ENCODE measurements at regions not wholly inside any gene's neighbourhood (a gene's known extent, or its start where the extent isn't known, plus 50 kb on each side); places are given as distances from the start of the nearest gene placed in this dataset.

DNA sequence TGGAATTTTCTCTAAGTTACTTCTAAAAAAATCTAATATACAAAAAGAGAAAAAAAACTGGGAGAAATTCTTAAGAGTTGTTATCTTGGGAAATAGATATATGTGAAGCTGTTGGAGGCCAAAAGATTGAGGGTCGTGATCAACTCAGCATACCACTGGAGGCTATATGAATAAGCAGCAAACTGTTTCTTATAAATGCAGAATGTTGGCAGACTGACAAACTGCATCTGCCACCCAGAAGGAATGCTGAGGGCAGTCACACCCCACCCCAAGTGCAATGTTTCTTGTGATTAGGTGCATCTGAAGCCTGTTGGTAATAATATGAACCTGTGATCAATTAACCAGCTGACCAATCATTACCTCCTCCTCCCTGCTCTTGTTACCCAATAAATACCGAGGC lies 818.6 kb upstream of the MGAT4C start:
- TF ChIP-seq, protein P1, sequence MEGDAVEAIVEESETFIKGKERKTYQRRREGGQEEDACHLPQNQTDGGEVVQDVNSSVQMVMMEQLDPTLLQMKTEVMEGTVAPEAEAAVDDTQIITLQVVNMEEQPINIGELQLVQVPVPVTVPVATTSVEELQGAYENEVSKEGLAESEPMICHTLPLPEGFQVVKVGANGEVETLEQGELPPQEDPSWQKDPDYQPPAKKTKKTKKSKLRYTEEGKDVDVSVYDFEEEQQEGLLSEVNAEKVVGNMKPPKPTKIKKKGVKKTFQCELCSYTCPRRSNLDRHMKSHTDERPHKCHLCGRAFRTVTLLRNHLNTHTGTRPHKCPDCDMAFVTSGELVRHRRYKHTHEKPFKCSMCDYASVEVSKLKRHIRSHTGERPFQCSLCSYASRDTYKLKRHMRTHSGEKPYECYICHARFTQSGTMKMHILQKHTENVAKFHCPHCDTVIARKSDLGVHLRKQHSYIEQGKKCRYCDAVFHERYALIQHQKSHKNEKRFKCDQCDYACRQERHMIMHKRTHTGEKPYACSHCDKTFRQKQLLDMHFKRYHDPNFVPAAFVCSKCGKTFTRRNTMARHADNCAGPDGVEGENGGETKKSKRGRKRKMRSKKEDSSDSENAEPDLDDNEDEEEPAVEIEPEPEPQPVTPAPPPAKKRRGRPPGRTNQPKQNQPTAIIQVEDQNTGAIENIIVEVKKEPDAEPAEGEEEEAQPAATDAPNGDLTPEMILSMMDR (IDR thresholded peaks at IDR 0.05) = no peak
- Mint-ChIP-seq H3K4me1 (ENCODE audit: low read depth) (no peaks in the 10 kb centered on the region), H3K27me3 (ENCODE audit: low read depth) (no peaks in the 10 kb centered on the region), H3K36me3 (ENCODE audit: low read depth) (peaks cover 7% of the 10 kb centered on the region), H3K4me3 (ENCODE audit: unreplicated experiment) (no peak overlapping the region), H3K9me3 (ENCODE audit: low read depth) (peaks cover 17% of the 10 kb centered on the region), H3K27ac (ENCODE audit: unreplicated experiment) (no peak overlapping the region)
- no peak for DNase-seq (ENCODE audit: low spot score)

DNA sequence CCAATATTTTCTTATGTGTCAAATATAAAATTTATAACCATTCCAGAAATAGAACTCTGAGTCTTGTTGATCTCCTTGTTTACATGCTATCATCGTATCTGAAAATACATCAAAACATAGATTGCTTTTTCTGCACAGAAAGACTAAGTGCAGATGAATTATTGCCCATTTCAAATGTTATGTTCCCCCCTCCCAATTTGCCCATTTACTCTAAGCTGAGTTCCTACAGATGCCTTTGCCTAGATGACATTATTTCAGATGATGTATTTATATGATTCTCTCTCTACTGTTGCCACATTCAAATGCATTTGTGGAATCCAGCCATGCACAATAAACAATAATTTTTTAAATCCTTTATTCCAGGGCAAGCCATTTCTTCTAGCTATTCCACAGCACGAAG lies 810.1 kb upstream of the MGAT4C start:
- Mint-ChIP-seq H3K36me3 (ENCODE audit: low read depth) (peaks cover 3% of the 10 kb centered on the region), H3K9me3 (ENCODE audit: low read depth) (no peaks in the 10 kb centered on the region), H3K27ac (ENCODE audit: unreplicated experiment) (no peak overlapping the region), H3K27me3 (ENCODE audit: low read depth) (peaks cover 16% of the 10 kb centered on the region), H3K4me3 (ENCODE audit: unreplicated experiment) (no peak overlapping the region), H3K4me1 (ENCODE audit: low read depth) (no peaks in the 10 kb centered on the region)
- no peak for DNase-seq (ENCODE audit: low spot score)
- TF ChIP-seq, protein P1 (IDR thresholded peaks at IDR 0.05) = no peak

DNA sequence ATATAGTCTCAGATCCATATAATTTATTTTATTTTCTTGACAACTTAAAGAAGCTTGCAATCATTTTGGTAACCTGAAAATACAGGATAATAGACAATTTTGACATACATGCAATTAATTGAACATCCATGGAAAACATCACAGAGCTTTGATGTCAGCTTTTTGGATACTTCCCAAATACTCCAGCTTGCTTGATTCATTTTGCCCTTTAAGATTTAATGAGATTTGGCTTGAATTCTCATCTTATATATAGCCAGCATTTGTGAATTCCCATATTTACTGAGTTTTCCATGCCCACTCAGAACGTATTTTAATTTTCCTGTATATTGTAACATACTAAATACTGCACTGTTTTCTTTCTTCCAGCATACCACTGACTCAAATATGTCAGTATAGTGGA lies 803.0 kb upstream of the MGAT4C start:
- H3K4me1 Mint-ChIP-seq (ENCODE audit: low read depth) = no peaks in the 10 kb centered on the region
- TF ChIP-seq, protein P1 (IDR thresholded peaks at IDR 0.05) = no peak
- H3K4me3 Mint-ChIP-seq (ENCODE audit: unreplicated experiment) = no peak overlapping the region
- no peak for DNase-seq (ENCODE audit: low spot score)
- peaks cover 1% of the 10 kb centered on the region for H3K36me3 Mint-ChIP-seq (ENCODE audit: low read depth)
- H3K27me3 Mint-ChIP-seq (ENCODE audit: low read depth) = peaks cover 5% of the 10 kb centered on the region
- no peaks in the 10 kb centered on the region for H3K9me3 Mint-ChIP-seq (ENCODE audit: low read depth)
- no peak overlapping the region for H3K27ac Mint-ChIP-seq (ENCODE audit: unreplicated experiment)

DNA sequence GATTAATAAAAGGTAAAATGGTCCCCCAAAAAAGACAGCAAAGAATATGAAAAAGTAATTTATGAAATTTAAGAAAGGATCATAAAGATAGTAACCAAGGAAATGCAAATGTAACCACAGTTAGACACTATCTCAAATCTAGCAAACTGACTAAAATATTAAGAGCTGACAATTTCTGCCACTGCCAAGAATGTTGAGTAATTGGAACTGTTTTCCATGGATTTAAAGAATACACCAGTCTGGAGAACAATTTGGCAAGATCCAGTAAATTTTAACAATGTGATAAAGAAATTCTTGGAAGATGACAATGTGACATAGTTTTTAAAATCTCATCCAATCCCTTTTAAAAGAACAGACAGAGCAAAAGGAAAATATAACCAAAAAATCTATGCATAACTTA lies 798.0 kb upstream of the MGAT4C start:
- TF ChIP-seq, protein P1 (IDR thresholded peaks at IDR 0.05) = no peak
- Mint-ChIP-seq H3K4me3 (ENCODE audit: unreplicated experiment) (no peak overlapping the region), H3K9me3 (ENCODE audit: low read depth) (no peaks in the 10 kb centered on the region), H3K4me1 (ENCODE audit: low read depth) (no peaks in the 10 kb centered on the region), H3K36me3 (ENCODE audit: low read depth) (no peaks in the 10 kb centered on the region), H3K27me3 (ENCODE audit: low read depth) (peaks cover 9% of the 10 kb centered on the region), H3K27ac (ENCODE audit: unreplicated experiment) (no peak overlapping the region)
- no peak for DNase-seq (ENCODE audit: low spot score)

DNA sequence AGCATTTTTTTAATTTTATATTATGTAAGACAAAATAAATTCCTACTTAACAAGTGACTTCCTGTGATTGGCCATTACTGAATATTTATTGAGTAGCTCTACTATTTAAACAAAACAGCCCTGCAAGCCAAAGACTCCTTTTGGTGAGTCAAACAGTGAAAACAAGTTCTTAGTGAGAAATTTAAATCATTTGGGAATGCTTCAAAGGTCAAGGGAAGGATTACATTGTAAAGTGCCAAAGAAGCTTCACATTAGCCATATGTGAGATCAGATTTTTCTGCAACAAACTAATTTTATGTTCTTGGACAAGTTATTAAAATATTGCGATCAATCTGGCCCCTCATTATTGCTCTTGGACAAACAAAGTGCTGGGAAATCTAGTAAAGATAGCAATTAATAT lies 795.4 kb upstream of the MGAT4C start:
- H3K27ac Mint-ChIP-seq (ENCODE audit: unreplicated experiment) = no peak overlapping the region
- H3K9me3 Mint-ChIP-seq (ENCODE audit: low read depth) = no peaks in the 10 kb centered on the region
- H3K4me3 Mint-ChIP-seq (ENCODE audit: unreplicated experiment) = no peak overlapping the region
- H3K27me3 Mint-ChIP-seq (ENCODE audit: low read depth) = peaks cover 9% of the 10 kb centered on the region
- no peaks in the 10 kb centered on the region for H3K36me3 Mint-ChIP-seq (ENCODE audit: low read depth)
- no peaks in the 10 kb centered on the region for H3K4me1 Mint-ChIP-seq (ENCODE audit: low read depth)
- TF ChIP-seq, protein P1 (IDR thresholded peaks at IDR 0.05) = no peak
- DNase-seq (ENCODE audit: low spot score) = no peak
